OCI-LY1 (cell line): ENCODE measurements at regions not wholly inside any gene's neighbourhood (a gene's known extent, or its start where the extent isn't known, plus 50 kb on each side); places are given as distances from the start of the nearest gene placed in this dataset.

Experiments used
- H2AFZ ChIP-seq: fragments of 200-600 bp; sonication (generic), shearing (Covaris generic); 2 replicates; pipeline ENCODE4 v1.6.0; 2014; ENCODE audit warnings: antibody characterized with exemption, mild to moderate bottlenecking, low read length
- H3F3A ChIP-seq: fragments of 200-600 bp; sonication (generic), shearing (Covaris generic); 2 replicates; pipeline ENCODE4 v1.6.0; 2014; ENCODE audit warnings: mild to moderate bottlenecking, antibody characterized with exemption, low read length, moderate library complexity; ENCODE audit not compliant: insufficient read depth
- H3K27ac ChIP-seq: fragments of 200-600 bp; sonication (generic); 2 replicates; pipeline ENCODE4 v1.5.1; 2014; ENCODE audit warnings: low read length, mixed run types, mild to moderate bottlenecking, low read depth; ENCODE audit not compliant: poor library complexity, severe bottlenecking
- H3K27me3 ChIP-seq: fragments of 200-600 bp; sonication (generic); 2 replicates; pipeline ENCODE4 v1.6.0; 2014; ENCODE audit warnings: antibody characterized with exemption, mild to moderate bottlenecking, low read length, moderate library complexity; ENCODE audit not compliant: insufficient read depth
- H3K36me3 ChIP-seq: fragments of 200-600 bp; sonication (generic); 2 replicates; pipeline ENCODE4 v1.6.1; 2014; ENCODE audit warnings: mild to moderate bottlenecking, antibody characterized with exemption, low read length, moderate library complexity, mixed read lengths; ENCODE audit not compliant: insufficient read depth
- H3K4me1 ChIP-seq: fragments of 200-600 bp; sonication (generic); 2 replicates; pipeline ENCODE4 v1.5.1; 2014; ENCODE audit warnings: mild to moderate bottlenecking, low read length, moderate library complexity; ENCODE audit not compliant: insufficient read depth, severe bottlenecking
- H3K4me2 ChIP-seq: fragments of 200-600 bp; sonication (generic), shearing (Covaris generic); 2 replicates; pipeline ENCODE4 v1.6.1; 2014; ENCODE audit warnings: low read length
- H3K4me3 ChIP-seq: fragments of 200-600 bp; sonication (generic); 2 replicates; pipeline ENCODE4 v1.5.1; 2014; ENCODE audit warnings: low read length, low read depth, mild to moderate bottlenecking, mixed read lengths; ENCODE audit not compliant: poor library complexity, severe bottlenecking
- H3K79me2 ChIP-seq: fragments of 200-600 bp; shearing (Covaris generic); 2 replicates; pipeline ENCODE4 v1.6.1; 2016; ENCODE audit warnings: mixed run types, low read length, mixed read lengths; ENCODE audit not compliant: insufficient read depth
- H3K9ac ChIP-seq: fragments of 200-600 bp; sonication (generic), shearing (Covaris generic); 2 replicates; pipeline ENCODE4 v1.6.1; 2014; ENCODE audit warnings: mild to moderate bottlenecking, low read length, mixed read lengths
- H3K9me2 ChIP-seq: fragments of 200-600 bp; sonication (generic), shearing (Covaris generic); 2 replicates; pipeline ENCODE4 v1.6.1; 2014; ENCODE audit warnings: low read depth, mild to moderate bottlenecking, low read length, mixed read lengths
- H3K9me3 ChIP-seq: fragments of 200-600 bp; shearing (Covaris generic); 2 replicates; pipeline ENCODE4 v1.6.1; 2014; ENCODE audit warnings: low read length, mixed read lengths
- H4K20me1 ChIP-seq: fragments of 200-600 bp; sonication (generic), shearing (Covaris generic); 2 replicates; pipeline ENCODE4 v1.6.0; 2016; ENCODE audit warnings: mild to moderate bottlenecking, low read length; ENCODE audit not compliant: insufficient read depth
- CTCF ChIP-seq: fragments of 200-600 bp; sonication (generic), shearing (Covaris generic); IDR thresholded peaks from 2 replicates; pipeline ENCODE4 v1.5.1; 2017; ENCODE audit warnings: mild to moderate bottlenecking, antibody characterized with exemption, low read length, moderate library complexity, mixed read lengths
- EZH2 ChIP-seq: fragments of 200-600 bp; sonication (generic), shearing (Covaris generic); IDR thresholded peaks from 2 replicates; pipeline ENCODE4 v1.8.0; 2017; ENCODE audit warnings: borderline replicate concordance, mixed run types, mild to moderate bottlenecking, antibody characterized with exemption, low read length, moderate library complexity, mixed read lengths

- Histone ChIP-seq H3K4me3 (no peak overlapping the region), H3K36me3 (no peaks in the 10 kb centered on the region), H3K27me3 (no peaks in the 10 kb centered on the region), H2AFZ (no peak overlapping the region), H3K27ac (no peak overlapping the region), H3K4me1 (no peaks in the 10 kb centered on the region), H3K79me2 (no peaks in the 10 kb centered on the region), H3K9me2 (no peaks in the 10 kb centered on the region), H3K4me2 (no peak overlapping the region), H3K9ac (no peak overlapping the region), H4K20me1 (no peaks in the 10 kb centered on the region), H3F3A (no peaks in the 10 kb centered on the region), H3K9me3 (no peaks in the 10 kb centered on the region)
- TF ChIP-seq CTCF, result no peak
- TF ChIP-seq EZH2, result no peak
These were observed 105.7 kb upstream of the TBC1D5 start for GRCh38 chr3:17848102-17848501.

GRCh38 chr3:17847156-17847555 is 104.7 kb upstream of the TBC1D5 start:
- no peak overlapping the region for H2AFZ ChIP-seq
- no peaks in the 10 kb centered on the region for H3K4me1 ChIP-seq
- H3K79me2 ChIP-seq, result no peaks in the 10 kb centered on the region
- no peaks in the 10 kb centered on the region for H3K27me3 ChIP-seq
- H3K4me2 ChIP-seq, result no peak overlapping the region
- TF ChIP-seq EZH2 (no peak), CTCF (no peak)
- H3K27ac ChIP-seq, result no peak overlapping the region
- no peak overlapping the region for H3K9ac ChIP-seq
- H3K4me3 ChIP-seq, result no peak overlapping the region
- H4K20me1 ChIP-seq, result no peaks in the 10 kb centered on the region
- H3K36me3 ChIP-seq, result no peaks in the 10 kb centered on the region
- no peaks in the 10 kb centered on the region for H3F3A ChIP-seq
- no peaks in the 10 kb centered on the region for H3K9me2 ChIP-seq
- no peaks in the 10 kb centered on the region for H3K9me3 ChIP-seq

- TF ChIP-seq CTCF (no peak), EZH2 (no peak)
- H3K79me2 ChIP-seq, result no peaks in the 10 kb centered on the region
- no peak overlapping the region for H3K27ac ChIP-seq
- H3K36me3 ChIP-seq, result no peaks in the 10 kb centered on the region
- H4K20me1 ChIP-seq, result no peaks in the 10 kb centered on the region
- H3K4me1 ChIP-seq, result no peaks in the 10 kb centered on the region
- no peaks in the 10 kb centered on the region for H3K9me2 ChIP-seq
- H3F3A ChIP-seq, result no peaks in the 10 kb centered on the region
- H3K9me3 ChIP-seq, result no peaks in the 10 kb centered on the region
- H3K4me3 ChIP-seq, result no peak overlapping the region
- H2AFZ ChIP-seq, result no peak overlapping the region
- no peak overlapping the region for H3K9ac ChIP-seq
- H3K27me3 ChIP-seq, result no peaks in the 10 kb centered on the region
- H3K4me2 ChIP-seq, result no peak overlapping the region
These were observed 104.0 kb upstream of the TBC1D5 start for GRCh38 chr3:17846466-17846865.
